SJCRH30 (cell line): ENCODE measurements at regions not wholly inside any gene's neighbourhood (a gene's known extent, or its start where the extent isn't known, plus 50 kb on each side); places are given as distances from the start of the nearest gene placed in this dataset.

Source experiments
- DNase-seq, 2 experiments: peaks; one replicate each; pipeline ENCODE4 v3.0.0-alpha.2; 2015 to 2020
- H3K27ac ChIP-seq: fragments of 250-450 bp; sonication (Bioruptor Pico); 2 replicates; pipeline ENCODE4 v1.5.1; 2020; ENCODE audit warnings: mild to moderate bottlenecking, moderate library complexity
- H3K27me3 ChIP-seq: fragments of 250-450 bp; sonication (Bioruptor Pico); 2 replicates; pipeline ENCODE4 v1.5.1; 2020; ENCODE audit warnings: mild to moderate bottlenecking, moderate library complexity
- H3K36me3 ChIP-seq: fragments of 250-450 bp; sonication (Bioruptor Pico); 2 replicates; pipeline ENCODE4 v1.5.1; 2020; ENCODE audit warnings: mild to moderate bottlenecking, moderate library complexity
- H3K4me1 ChIP-seq: fragments of 250-450 bp; sonication (Bioruptor Pico); 2 replicates; pipeline ENCODE4 v1.5.1; 2020; ENCODE audit warnings: mild to moderate bottlenecking, moderate library complexity
- H3K4me3 ChIP-seq: fragments of 250-450 bp; sonication (Bioruptor Pico); 2 replicates; pipeline ENCODE4 v1.5.1; 2020; ENCODE audit warnings: mild to moderate bottlenecking, moderate library complexity
- H3K9me3 ChIP-seq: fragments of 250-450 bp; sonication (Bioruptor Pico); replicated peaks from 2 replicates; pipeline ENCODE4 v1.5.1; 2020; ENCODE audit warnings: mild to moderate bottlenecking, moderate library complexity

- Histone ChIP-seq H3K27me3 (no peaks in the 10 kb centered on the region), H3K4me3 (no peak overlapping the region), H3K36me3 (no peaks in the 10 kb centered on the region), H3K4me1 (no peaks in the 10 kb centered on the region), H3K9me3 (no peaks in the 10 kb centered on the region), H3K27ac (no peak overlapping the region)
- no peak for DNase-seq
Measured at GRCh38 chr11:98069861-98070260, 950.9 kb upstream of the CNTN5 start.

GRCh38 chr11:98090861-98091505 lies 929.8 kb upstream of the CNTN5 start:
- DNase-seq = no peak
- no peaks in the 10 kb centered on the region for H3K27me3 ChIP-seq
- H3K27ac ChIP-seq = no peak overlapping the region
- H3K36me3 ChIP-seq = no peaks in the 10 kb centered on the region
- H3K4me1 ChIP-seq = no peaks in the 10 kb centered on the region
- no peak overlapping the region for H3K4me3 ChIP-seq
- H3K9me3 ChIP-seq = no peaks in the 10 kb centered on the region

GRCh38 chr11:98099371-98099770 lies 921.4 kb upstream of the CNTN5 start:
- DNase-seq = peak; percentile 5 to 56
- Histone ChIP-seq H3K27ac (no peak overlapping the region), H3K36me3 (no peaks in the 10 kb centered on the region), H3K4me1 (no peaks in the 10 kb centered on the region), H3K9me3 (no peaks in the 10 kb centered on the region), H3K27me3 (no peaks in the 10 kb centered on the region), H3K4me3 (no peak overlapping the region)

- Histone ChIP-seq H3K4me1 (no peaks in the 10 kb centered on the region), H3K9me3 (no peaks in the 10 kb centered on the region), H3K27ac (no peak overlapping the region), H3K36me3 (no peaks in the 10 kb centered on the region), H3K4me3 (no peak overlapping the region), H3K27me3 (no peaks in the 10 kb centered on the region)
- no peak for DNase-seq
Measured at GRCh38 chr11:98100689-98101088, 920.1 kb upstream of the CNTN5 start.

- H3K9me3 ChIP-seq = no peaks in the 10 kb centered on the region
- DNase-seq = no peak
- H3K27me3 ChIP-seq = no peaks in the 10 kb centered on the region
- no peak overlapping the region for H3K27ac ChIP-seq
- no peaks in the 10 kb centered on the region for H3K36me3 ChIP-seq
- H3K4me1 ChIP-seq = no peaks in the 10 kb centered on the region
- no peak overlapping the region for H3K4me3 ChIP-seq
Measured at GRCh38 chr11:98101329-98101728, 919.4 kb upstream of the CNTN5 start.

GRCh38 chr11:98104249-98104648 lies 916.5 kb upstream of the CNTN5 start:
- no peak for DNase-seq
- Histone ChIP-seq H3K27me3 (no peaks in the 10 kb centered on the region), H3K4me1 (peaks cover 15% of the 10 kb centered on the region), H3K27ac (no peak overlapping the region), H3K4me3 (no peak overlapping the region), H3K36me3 (no peaks in the 10 kb centered on the region), H3K9me3 (no peaks in the 10 kb centered on the region)

- no peaks in the 10 kb centered on the region for H3K36me3 ChIP-seq
- H3K4me1 ChIP-seq = peaks cover 15% of the 10 kb centered on the region
- no peaks in the 10 kb centered on the region for H3K9me3 ChIP-seq
- H3K27ac ChIP-seq = peak overlapping the region; percentile 95
- peak; percentile 61 to 83 for DNase-seq
- H3K4me3 ChIP-seq = no peak overlapping the region
- no peaks in the 10 kb centered on the region for H3K27me3 ChIP-seq
Measured at GRCh38 chr11:98107736-98108135, 913.0 kb upstream of the CNTN5 start.

- Histone ChIP-seq H3K27me3 (no peaks in the 10 kb centered on the region), H3K4me1 (peaks cover 15% of the 10 kb centered on the region), H3K9me3 (no peaks in the 10 kb centered on the region), H3K27ac (no peak overlapping the region), H3K36me3 (no peaks in the 10 kb centered on the region), H3K4me3 (no peak overlapping the region)
- DNase-seq = no peak
Measured at GRCh38 chr11:98110030-98110429, 910.7 kb upstream of the CNTN5 start.

GRCh38 chr11:98115873-98116272 lies 904.9 kb upstream of the CNTN5 start:
- Histone ChIP-seq H3K9me3 (no peaks in the 10 kb centered on the region), H3K4me3 (no peak overlapping the region), H3K27me3 (no peaks in the 10 kb centered on the region), H3K4me1 (no peaks in the 10 kb centered on the region), H3K36me3 (no peaks in the 10 kb centered on the region), H3K27ac (no peak overlapping the region)
- DNase-seq = no peak

- H3K36me3 ChIP-seq = no peaks in the 10 kb centered on the region
- no peak for DNase-seq
- no peaks in the 10 kb centered on the region for H3K4me1 ChIP-seq
- H3K4me3 ChIP-seq = no peak overlapping the region
- H3K9me3 ChIP-seq = no peaks in the 10 kb centered on the region
- H3K27ac ChIP-seq = no peak overlapping the region
- H3K27me3 ChIP-seq = no peaks in the 10 kb centered on the region
Measured at GRCh38 chr11:98130117-98130625, 890.6 kb upstream of the CNTN5 start.

- H3K27ac ChIP-seq = no peak overlapping the region
- H3K4me3 ChIP-seq = no peak overlapping the region
- no peaks in the 10 kb centered on the region for H3K27me3 ChIP-seq
- H3K36me3 ChIP-seq = no peaks in the 10 kb centered on the region
- DNase-seq = no peak
- no peaks in the 10 kb centered on the region for H3K4me1 ChIP-seq
- H3K9me3 ChIP-seq = no peaks in the 10 kb centered on the region
Measured at GRCh38 chr11:98136357-98136756, 884.4 kb upstream of the CNTN5 start.

GRCh38 chr11:98137437-98137836 lies 883.3 kb upstream of the CNTN5 start:
- no peaks in the 10 kb centered on the region for H3K27me3 ChIP-seq
- H3K27ac ChIP-seq = no peak overlapping the region
- DNase-seq = no peak
- no peaks in the 10 kb centered on the region for H3K36me3 ChIP-seq
- no peaks in the 10 kb centered on the region for H3K9me3 ChIP-seq
- no peaks in the 10 kb centered on the region for H3K4me1 ChIP-seq
- no peak overlapping the region for H3K4me3 ChIP-seq

- H3K27me3 ChIP-seq = no peaks in the 10 kb centered on the region
- H3K27ac ChIP-seq = no peak overlapping the region
Measured at GRCh38 chr11:98143661-98144060, 877.1 kb upstream of the CNTN5 start.

GRCh38 chr11:98153752-98154151 lies 867.0 kb upstream of the CNTN5 start:
- H3K9me3 ChIP-seq = no peaks in the 10 kb centered on the region
- no peaks in the 10 kb centered on the region for H3K27me3 ChIP-seq
- H3K4me1 ChIP-seq = no peaks in the 10 kb centered on the region
- H3K27ac ChIP-seq = no peak overlapping the region
- no peak overlapping the region for H3K4me3 ChIP-seq
- no peak for DNase-seq
- no peaks in the 10 kb centered on the region for H3K36me3 ChIP-seq

More at GRCh38 chr11:98143661-98144060, 877.1 kb upstream of the CNTN5 start:
- H3K36me3 ChIP-seq = no peaks in the 10 kb centered on the region
- no peaks in the 10 kb centered on the region for H3K4me1 ChIP-seq
- no peak for DNase-seq
- no peaks in the 10 kb centered on the region for H3K9me3 ChIP-seq
- no peak overlapping the region for H3K4me3 ChIP-seq

GRCh38 chr11:98155696-98156095 lies 865.1 kb upstream of the CNTN5 start:
- Histone ChIP-seq H3K9me3 (no peaks in the 10 kb centered on the region), H3K4me3 (no peak overlapping the region), H3K27ac (no peak overlapping the region), H3K36me3 (no peaks in the 10 kb centered on the region), H3K4me1 (no peaks in the 10 kb centered on the region), H3K27me3 (no peaks in the 10 kb centered on the region)
- peak in 1 of 2 experiments; percentile 1 for DNase-seq

- H3K27ac ChIP-seq = no peak overlapping the region
- DNase-seq = no peak
- H3K4me3 ChIP-seq = no peak overlapping the region
- H3K9me3 ChIP-seq = no peaks in the 10 kb centered on the region
- H3K4me1 ChIP-seq = no peaks in the 10 kb centered on the region
- H3K36me3 ChIP-seq = no peaks in the 10 kb centered on the region
- H3K27me3 ChIP-seq = no peaks in the 10 kb centered on the region
Measured at GRCh38 chr11:98177925-98178324, 842.8 kb upstream of the CNTN5 start.
